Limb (tissue), 2 donors: ENCODE measurements at regions not wholly inside any gene's neighbourhood (a gene's known extent, or its start where the extent isn't known, plus 50 kb on each side); places are given as distances from the start of the nearest gene placed in this dataset.

ENCODE experiments used
- DNase-seq, 2 donors: peaks; one replicate each; pipeline ENCODE4 v3.0.0-alpha.2; 2016; ENCODE audit errors: extremely low spot score in 2 of 2

GRCh38 chr14:97070259-97070658 lies 273.1 kb downstream of the VRK1 start:
- no peak for DNase-seq

- DNase-seq = no peak
Observed at GRCh38 chr14:97071177-97071576, 274.0 kb downstream of the VRK1 start.

GRCh38 chr14:97073622-97074021 lies 276.4 kb downstream of the VRK1 start:
- no peak for DNase-seq

GRCh38 chr14:97074456-97074855 lies 277.3 kb downstream of the VRK1 start:
- no peak for DNase-seq

GRCh38 chr14:97074856-97075255 lies 277.7 kb downstream of the VRK1 start:
- no peak for DNase-seq

GRCh38 chr14:97077253-97077653 lies 280.1 kb downstream of the VRK1 start:
- DNase-seq = peak; percentile 6 to 38

- no peak for DNase-seq
Observed at GRCh38 chr14:97077687-97078086, 280.5 kb downstream of the VRK1 start.

GRCh38 chr14:97080991-97081390 lies 283.8 kb downstream of the VRK1 start:
- DNase-seq = no peak

GRCh38 chr14:97095269-97095668 lies 298.1 kb downstream of the VRK1 start:
- no peak for DNase-seq

GRCh38 chr14:97097296-97097695 lies 300.1 kb downstream of the VRK1 start:
- peak in 1 of 2 donors; percentile 19 for DNase-seq

- no peak for DNase-seq
Observed at GRCh38 chr14:97100306-97100705, 303.1 kb downstream of the VRK1 start.

- no peak for DNase-seq
Observed at GRCh38 chr14:97101561-97101960, 304.4 kb downstream of the VRK1 start.

- DNase-seq = no peak
Observed at GRCh38 chr14:97104029-97104428, 306.8 kb downstream of the VRK1 start.

GRCh38 chr14:97106166-97106565 lies 309.0 kb downstream of the VRK1 start:
- no peak for DNase-seq

GRCh38 chr14:97106609-97107008 lies 309.4 kb downstream of the VRK1 start:
- no peak for DNase-seq

GRCh38 chr14:97107080-97107479 lies 309.9 kb downstream of the VRK1 start:
- no peak for DNase-seq

- DNase-seq = no peak
Observed at GRCh38 chr14:97107760-97108159, 310.6 kb downstream of the VRK1 start.

GRCh38 chr14:97109234-97109633 lies 312.1 kb downstream of the VRK1 start:
- DNase-seq = no peak

GRCh38 chr14:97113339-97113738 lies 316.2 kb downstream of the VRK1 start:
- DNase-seq = no peak

- no peak for DNase-seq
Observed at GRCh38 chr14:97116546-97116945, 319.4 kb downstream of the VRK1 start.

- DNase-seq = no peak
Observed at GRCh38 chr14:97117693-97118092, 320.5 kb downstream of the VRK1 start.

- DNase-seq = no peak
Observed at GRCh38 chr14:97120204-97120603, 323.0 kb downstream of the VRK1 start.

GRCh38 chr14:97120611-97121031 lies 323.4 kb downstream of the VRK1 start:
- DNase-seq = no peak

GRCh38 chr14:97129639-97130038 lies 332.5 kb downstream of the VRK1 start:
- no peak for DNase-seq
